ENCODE measurements at regions not wholly inside any gene's neighbourhood (a gene's known extent, or its start where the extent isn't known, plus 50 kb on each side); places are given as distances from the start of the nearest gene placed in this dataset.
"Not testable (repeated sequence)": the region's sequence is repeated elsewhere in the genome, so short reads cannot be mapped to it uniquely, and the experiment has no call there.

DNA sequence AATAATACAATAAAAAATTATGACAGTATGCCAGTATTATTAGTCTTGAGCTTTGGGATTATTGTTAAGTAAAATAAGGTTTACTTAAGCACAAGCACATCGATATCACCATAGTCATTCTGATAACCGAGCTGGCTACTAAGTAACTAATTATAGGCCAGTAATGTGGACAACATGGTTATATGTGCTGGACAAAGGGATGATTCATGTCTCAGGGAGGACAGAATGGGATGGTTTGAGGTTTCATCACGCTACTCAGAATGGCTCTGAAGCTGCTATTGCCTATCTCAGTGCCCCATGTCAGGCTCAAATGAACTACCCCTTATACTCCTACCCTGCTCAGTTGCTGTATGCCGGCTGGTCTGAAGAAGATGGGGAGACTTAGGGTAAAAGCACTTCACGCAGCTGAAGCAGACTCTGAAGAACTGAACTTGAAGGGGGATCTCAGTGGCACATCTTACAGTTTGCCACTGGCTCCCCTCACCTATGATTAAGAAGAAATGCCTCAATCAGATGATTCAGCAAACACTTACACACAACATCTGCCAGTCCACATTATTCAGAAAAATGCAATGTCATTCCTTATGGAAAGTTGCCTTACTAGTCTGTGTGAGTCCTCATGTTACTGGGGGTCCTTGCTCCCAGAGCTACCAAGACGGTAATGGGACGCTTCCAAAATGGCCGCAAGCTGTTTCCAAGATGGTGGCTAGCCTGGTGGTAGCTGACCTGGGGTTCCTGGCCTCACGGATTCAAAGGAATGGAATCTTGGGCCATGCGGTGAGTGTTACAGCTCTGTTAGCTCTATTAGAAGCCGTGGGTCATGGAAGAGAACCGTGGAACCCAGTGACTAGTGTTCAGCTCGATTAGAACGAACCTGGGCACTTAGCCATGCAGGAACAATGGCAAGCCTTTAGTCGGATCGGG lies 1098.6 kb downstream of the TAF11L14 start:
- Mint-ChIP-seq H3K27me3 (no peaks in the 10 kb centered on the region), H3K9me3 (peaks cover 5% of the 10 kb centered on the region), H3K27ac (no peak overlapping the region), H3K4me1 (peaks cover 5% of the 10 kb centered on the region), H3K4me3 (no peak overlapping the region), H3K36me3 (peaks cover 52% of the 10 kb centered on the region)
- no peak for DNase-seq

DNA sequence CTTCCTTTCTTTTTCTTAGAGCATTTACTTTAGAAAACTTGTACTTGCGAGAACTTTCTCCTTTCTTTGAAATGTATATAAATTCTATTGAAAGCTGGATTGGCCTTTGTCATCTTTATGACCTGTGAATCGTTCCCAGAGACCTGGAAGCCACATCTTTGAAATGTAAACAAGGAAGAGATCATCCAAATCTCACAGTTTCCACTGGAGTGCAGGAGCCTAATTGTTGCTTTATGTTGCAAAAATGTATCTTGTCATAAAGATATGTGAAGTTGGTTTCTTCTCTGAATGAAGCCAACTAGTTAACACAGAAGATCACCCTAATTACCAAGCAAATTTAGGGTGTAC lies 1101.8 kb downstream of the TAF11L14 start:
- no peak overlapping the region for H3K27ac Mint-ChIP-seq
- no peak for DNase-seq
- no peak overlapping the region for H3K4me3 Mint-ChIP-seq
- peaks cover 48% of the 10 kb centered on the region for H3K36me3 Mint-ChIP-seq
- H3K4me1 Mint-ChIP-seq: peaks cover 26% of the 10 kb centered on the region
- peaks cover 5% of the 10 kb centered on the region for H3K9me3 Mint-ChIP-seq
- H3K27me3 Mint-ChIP-seq: no peaks in the 10 kb centered on the region

DNA sequence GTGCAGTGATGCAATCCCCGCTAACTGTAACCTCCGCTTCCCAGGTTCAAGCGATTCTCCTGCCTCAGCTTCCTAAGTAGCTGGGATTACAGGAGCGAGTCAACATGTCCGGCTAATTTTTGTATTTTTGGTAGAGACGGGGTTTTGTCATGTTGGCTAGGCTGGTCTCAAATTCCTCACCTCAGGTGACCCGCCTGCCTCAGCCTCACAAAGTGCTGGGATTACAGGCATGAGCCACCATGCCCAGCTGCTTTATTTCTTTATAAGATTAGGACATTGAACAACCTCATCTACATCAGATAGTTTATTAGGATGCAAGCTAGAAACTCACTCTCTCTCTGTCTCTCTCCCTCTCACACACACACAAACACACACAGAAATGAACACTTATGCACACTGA lies 1102.5 kb downstream of the TAF11L14 start:
- H3K27me3 Mint-ChIP-seq, DNase-seq, H3K9me3 Mint-ChIP-seq, H3K27ac Mint-ChIP-seq, H3K4me3 Mint-ChIP-seq: not testable (repeated sequence)
- Mint-ChIP-seq H3K4me1 (peaks cover 30% of the 10 kb centered on the region), H3K36me3 (peaks cover 45% of the 10 kb centered on the region)

DNA sequence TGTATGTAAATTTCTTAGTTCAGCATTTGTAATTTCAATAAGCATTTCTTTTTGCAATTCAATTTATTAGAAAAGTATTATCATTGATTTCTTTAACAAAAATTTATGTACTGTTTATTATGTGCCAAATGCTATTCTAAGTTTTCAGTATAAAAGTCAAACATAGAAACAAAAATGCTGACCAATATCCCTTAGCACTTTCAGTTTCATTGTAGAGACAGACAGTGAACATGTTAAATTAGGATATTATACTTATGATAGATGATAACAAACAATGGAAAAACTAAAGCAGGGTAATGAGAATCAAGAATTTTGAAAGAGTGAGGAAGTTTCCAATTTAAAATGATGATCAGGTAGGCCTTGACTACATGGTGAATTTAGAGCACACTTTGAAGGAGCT lies 1106.0 kb downstream of the TAF11L14 start:
- Mint-ChIP-seq H3K4me3 (no peak overlapping the region), H3K27ac (no peak overlapping the region), H3K9me3 (no peaks in the 10 kb centered on the region), H3K36me3 (peaks cover 41% of the 10 kb centered on the region), H3K27me3 (no peaks in the 10 kb centered on the region), H3K4me1 (peaks cover 51% of the 10 kb centered on the region)
- DNase-seq: no peak

DNA sequence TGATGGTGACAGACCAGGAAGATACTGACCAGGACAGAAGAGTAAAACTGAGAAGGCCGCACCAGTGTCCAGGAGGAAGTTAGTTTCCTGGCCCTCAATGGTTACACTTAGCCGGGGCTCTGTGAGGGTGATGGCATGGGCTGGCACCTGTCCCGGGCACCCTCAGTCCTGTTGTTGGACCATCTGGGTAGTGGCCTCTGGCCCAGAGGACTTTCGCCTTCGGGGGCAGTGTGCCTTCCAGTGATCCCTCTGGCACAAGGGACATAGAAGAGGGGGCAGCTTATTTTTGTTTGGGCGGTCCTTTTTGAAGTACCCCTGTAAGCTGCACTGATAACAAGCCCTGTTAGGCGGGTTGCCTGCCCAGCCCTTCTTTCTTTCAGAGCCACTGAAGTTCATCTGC lies 1108.6 kb downstream of the TAF11L14 start:
- Mint-ChIP-seq H3K36me3 (peaks cover 42% of the 10 kb centered on the region), H3K9me3 (peaks cover 7% of the 10 kb centered on the region), H3K27ac (no peak overlapping the region), H3K4me3 (no peak overlapping the region), H3K4me1 (peaks cover 58% of the 10 kb centered on the region), H3K27me3 (no peaks in the 10 kb centered on the region)
- DNase-seq: no peak

DNA sequence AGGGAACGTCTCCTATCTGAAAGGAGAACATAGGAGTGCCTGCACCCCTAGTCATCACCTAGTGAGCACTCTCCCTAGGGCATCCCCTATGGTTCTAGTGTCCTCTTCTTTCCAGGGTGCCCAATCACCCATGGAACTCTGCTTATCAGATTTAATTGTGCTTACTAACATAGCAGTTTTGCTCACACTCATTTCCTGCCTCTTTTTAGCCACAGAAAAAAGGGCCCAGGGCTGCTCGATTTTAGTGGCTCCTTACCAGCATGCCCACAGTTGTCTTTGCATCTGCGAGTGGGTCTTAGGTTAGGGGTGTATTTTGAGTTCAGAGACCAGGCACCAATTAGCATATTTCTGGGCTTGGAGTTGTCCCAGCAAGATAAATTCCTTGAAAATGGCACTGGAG lies 1110.2 kb downstream of the TAF11L14 start:
- no peaks in the 10 kb centered on the region for H3K27me3 Mint-ChIP-seq

DNA sequence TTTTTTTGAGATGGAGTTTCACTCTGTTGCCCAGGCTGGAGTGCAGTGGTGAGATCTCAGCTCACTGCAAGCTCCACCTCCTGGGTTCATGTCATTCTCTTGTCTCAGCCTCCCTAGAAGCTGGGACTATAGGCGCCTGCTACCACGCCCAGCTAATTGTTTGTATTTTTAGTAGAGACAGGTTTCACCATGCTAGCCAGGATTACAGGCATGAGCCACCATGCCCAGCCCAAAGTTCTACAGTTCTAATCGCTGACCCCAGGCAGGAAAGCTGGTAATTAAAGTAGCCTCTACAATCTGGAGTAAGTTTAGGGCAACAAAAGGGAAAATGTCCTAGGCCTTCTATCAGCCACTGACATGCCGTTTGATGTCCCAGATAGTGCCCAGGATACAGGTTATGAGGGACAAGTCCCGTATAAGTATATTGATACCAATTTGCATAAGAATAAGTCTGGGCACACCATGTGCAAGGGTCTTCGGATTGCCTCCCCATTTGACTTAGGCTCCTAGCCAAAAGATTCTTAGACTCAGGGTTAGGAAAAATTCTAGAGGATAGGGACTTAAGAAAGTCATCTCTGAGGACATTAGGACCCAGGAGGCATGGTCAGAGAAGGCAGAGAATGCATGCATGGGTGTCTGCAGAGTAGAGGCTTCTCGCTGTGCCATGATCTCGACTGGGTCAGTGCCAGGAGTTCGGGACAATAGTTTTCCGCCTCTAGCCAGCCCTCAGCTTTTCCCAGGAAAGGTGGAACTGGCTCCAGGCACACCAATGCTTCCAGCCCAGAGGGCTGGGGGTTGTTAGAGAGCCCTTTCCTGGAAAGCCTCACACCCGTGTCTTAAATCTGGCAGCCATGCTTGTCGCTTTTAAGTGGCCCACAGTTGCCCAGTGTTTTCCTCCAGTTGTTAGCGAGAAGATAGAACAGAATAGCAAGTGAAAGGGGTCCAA lies 1111.1 kb downstream of the TAF11L14 start:
- H3K4me3 Mint-ChIP-seq: peak overlapping the region; percentile 90
- H3K36me3 Mint-ChIP-seq: peaks cover 32% of the 10 kb centered on the region
- H3K4me1 Mint-ChIP-seq: peaks cover 51% of the 10 kb centered on the region
- H3K9me3 Mint-ChIP-seq: peaks cover 11% of the 10 kb centered on the region
- peak; percentile 24 for DNase-seq
- no peaks in the 10 kb centered on the region for H3K27me3 Mint-ChIP-seq
- peak overlapping the region; percentile 95 for H3K27ac Mint-ChIP-seq

More for the DNA sequence above, 1110.2 kb downstream of the TAF11L14 start:
- peaks cover 51% of the 10 kb centered on the region for H3K4me1 Mint-ChIP-seq
- H3K4me3 Mint-ChIP-seq: peak overlapping the region; percentile 90
- no peak for DNase-seq
- H3K9me3 Mint-ChIP-seq: peaks cover 8% of the 10 kb centered on the region
- peaks cover 33% of the 10 kb centered on the region for H3K36me3 Mint-ChIP-seq
- peak overlapping the region; percentile 95 for H3K27ac Mint-ChIP-seq

DNA sequence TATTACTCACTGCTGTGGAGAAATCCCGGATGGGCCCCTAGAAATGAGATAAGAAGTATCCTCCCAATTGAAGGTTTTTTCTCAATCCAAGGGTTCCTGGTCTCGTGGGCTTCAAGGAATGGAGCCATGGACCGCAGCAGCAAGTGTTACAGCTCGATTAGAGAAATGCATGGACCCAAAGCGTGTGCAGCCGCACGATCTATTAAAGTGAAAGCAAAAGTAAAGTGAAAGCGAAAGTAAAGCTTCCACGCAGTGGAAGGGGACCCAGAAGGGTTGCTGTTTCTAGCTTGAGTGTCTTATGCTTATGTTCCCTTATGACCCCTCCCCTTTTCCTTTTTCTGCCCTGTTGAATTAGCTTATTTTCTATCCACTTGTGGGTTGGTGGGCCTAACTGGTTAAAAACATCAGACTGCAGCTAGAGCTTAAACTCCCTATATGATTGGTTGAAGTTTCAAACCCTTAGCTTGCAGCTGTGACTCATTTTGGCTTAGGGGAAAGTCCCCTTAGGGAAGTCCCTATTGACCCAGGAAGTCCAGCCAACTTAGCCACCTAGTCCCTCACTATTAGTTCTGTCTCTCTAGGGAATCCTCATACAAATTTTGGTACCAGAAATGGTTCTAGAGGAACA lies 1111.8 kb downstream of the TAF11L14 start:
- Mint-ChIP-seq H3K9me3 (peaks cover 11% of the 10 kb centered on the region), H3K4me1 (peaks cover 43% of the 10 kb centered on the region), H3K27ac (peak overlapping the region; percentile 95)

DNA sequence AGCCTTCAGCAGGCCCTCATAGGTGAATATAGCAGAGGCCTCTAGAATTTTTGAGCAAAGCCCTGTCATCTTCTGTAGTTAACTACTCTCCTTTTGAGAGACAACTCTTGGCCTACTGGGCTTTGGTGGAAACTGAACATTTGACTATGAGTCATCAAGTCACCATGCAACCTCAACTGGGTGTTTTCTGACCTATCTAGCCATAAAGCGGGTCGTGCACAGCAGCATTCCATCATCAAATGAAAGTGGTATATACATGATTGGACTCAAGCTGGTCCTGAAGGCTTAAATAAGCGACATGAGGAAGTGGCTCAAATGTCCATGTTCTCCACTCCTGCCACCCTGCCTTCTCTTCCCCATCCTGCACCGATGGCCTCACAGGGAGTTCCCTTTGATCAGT lies 1115.5 kb downstream of the TAF11L14 start:
- peaks cover 11% of the 10 kb centered on the region for H3K9me3 Mint-ChIP-seq
- H3K27ac Mint-ChIP-seq: no peak overlapping the region
- no peaks in the 10 kb centered on the region for H3K27me3 Mint-ChIP-seq
- DNase-seq: no peak
- H3K4me3 Mint-ChIP-seq: no peak overlapping the region
- H3K4me1 Mint-ChIP-seq: peaks cover 33% of the 10 kb centered on the region
- peaks cover 13% of the 10 kb centered on the region for H3K36me3 Mint-ChIP-seq

More for the DNA sequence above, 1111.8 kb downstream of the TAF11L14 start:
- Mint-ChIP-seq H3K27me3 (no peaks in the 10 kb centered on the region), H3K4me3 (peak overlapping the region; percentile 90), H3K36me3 (peaks cover 30% of the 10 kb centered on the region)
- peak; percentile 31 for DNase-seq

DNA sequence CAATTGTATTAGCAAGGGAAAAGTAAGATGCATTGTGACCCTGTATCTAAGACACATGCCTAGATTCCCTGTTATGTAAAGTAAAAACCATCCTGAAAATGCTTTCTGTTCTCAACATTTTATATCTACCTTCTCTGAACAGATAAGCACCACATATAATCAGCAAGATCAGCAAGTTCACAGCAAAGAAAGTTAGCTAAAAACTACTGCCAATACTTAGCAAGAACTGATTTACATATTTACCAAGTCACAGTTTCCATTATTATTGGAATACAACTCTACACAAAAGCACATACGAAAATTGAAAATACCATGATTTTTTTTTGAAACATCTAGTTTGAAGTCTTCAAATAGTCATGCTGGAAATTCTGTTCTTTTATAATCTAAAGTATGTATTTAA lies 1118.1 kb downstream of the TAF11L14 start:
- Mint-ChIP-seq H3K4me3 (no peak overlapping the region), H3K27ac (peak overlapping the region; percentile 75), H3K9me3 (peaks cover 9% of the 10 kb centered on the region)

DNA sequence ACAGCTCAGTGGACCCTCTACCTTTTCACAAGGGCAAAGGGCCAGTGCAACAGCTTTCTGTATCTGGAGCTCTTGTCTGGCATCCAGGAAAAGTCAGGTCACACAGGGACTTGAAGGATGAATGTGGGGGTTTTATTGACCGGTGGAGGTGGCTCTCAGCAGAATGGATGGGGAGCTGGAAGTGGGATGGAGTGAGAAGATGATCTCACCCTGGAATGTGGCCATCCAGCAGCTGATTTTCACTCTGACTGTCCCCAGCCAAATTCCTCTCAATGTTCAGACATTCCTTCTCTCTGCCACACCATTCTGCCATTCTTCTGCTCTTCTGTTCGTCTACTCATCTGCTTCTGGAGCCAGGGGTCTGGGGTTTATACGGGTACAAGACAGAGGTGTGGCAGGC lies 1119.9 kb downstream of the TAF11L14 start:
- Mint-ChIP-seq H3K36me3 (no peaks in the 10 kb centered on the region), H3K9me3 (peaks cover 2% of the 10 kb centered on the region), H3K4me1 (peaks cover 18% of the 10 kb centered on the region), H3K4me3 (no peak overlapping the region), H3K27ac (no peak overlapping the region), H3K27me3 (no peaks in the 10 kb centered on the region)
- no peak for DNase-seq

More for the DNA sequence above, 1118.1 kb downstream of the TAF11L14 start:
- DNase-seq: no peak
- Mint-ChIP-seq H3K36me3 (peaks cover 5% of the 10 kb centered on the region), H3K4me1 (peaks cover 21% of the 10 kb centered on the region), H3K27me3 (no peaks in the 10 kb centered on the region)

DNA sequence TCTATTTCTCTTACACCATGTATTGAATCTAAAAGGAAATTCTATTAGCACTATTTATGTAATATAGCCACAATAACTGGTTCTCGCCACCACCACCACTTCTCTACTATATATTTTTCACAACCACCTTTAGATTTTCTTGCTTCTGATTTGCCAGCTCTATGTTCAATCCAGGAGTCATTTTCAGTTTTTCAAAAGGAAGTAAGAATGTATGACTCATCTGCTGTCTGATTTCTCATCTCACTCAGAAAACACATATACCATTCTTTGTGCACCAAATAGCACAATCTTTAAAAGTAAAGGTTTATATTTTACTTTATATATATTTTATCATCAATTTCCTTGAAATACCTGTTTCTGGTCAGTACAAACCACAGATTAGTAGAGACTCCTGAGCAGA lies 1127.5 kb downstream of the TAF11L14 start:
- Mint-ChIP-seq H3K9me3 (no peaks in the 10 kb centered on the region), H3K4me3 (no peak overlapping the region), H3K27ac (no peak overlapping the region), H3K36me3 (no peaks in the 10 kb centered on the region), H3K4me1 (peaks cover 3% of the 10 kb centered on the region), H3K27me3 (peaks cover 5% of the 10 kb centered on the region)
- DNase-seq: no peak

DNA sequence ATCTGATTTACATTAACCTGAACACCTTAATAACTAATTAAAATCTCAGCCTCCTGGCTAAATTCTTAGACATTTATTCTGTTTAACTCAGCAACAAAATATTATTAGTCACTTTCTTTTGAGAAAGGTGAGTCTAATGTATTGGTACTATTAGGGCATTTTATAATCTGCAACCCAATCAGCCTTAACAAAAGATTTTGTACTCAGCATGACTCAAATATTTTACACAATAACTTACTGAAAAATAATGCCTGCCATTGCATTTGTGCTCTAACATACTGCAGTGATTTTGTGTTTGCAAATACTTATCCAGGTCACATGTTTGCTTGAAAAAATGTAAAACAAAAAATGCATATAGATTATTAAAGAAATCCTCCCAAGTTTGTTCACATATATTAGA lies 1129.9 kb downstream of the TAF11L14 start:
- no peak overlapping the region for H3K27ac Mint-ChIP-seq
- no peak overlapping the region for H3K4me3 Mint-ChIP-seq
- no peaks in the 10 kb centered on the region for H3K9me3 Mint-ChIP-seq
- no peaks in the 10 kb centered on the region for H3K36me3 Mint-ChIP-seq
- H3K4me1 Mint-ChIP-seq: peaks cover 3% of the 10 kb centered on the region
- DNase-seq: no peak
- peaks cover 9% of the 10 kb centered on the region for H3K27me3 Mint-ChIP-seq

DNA sequence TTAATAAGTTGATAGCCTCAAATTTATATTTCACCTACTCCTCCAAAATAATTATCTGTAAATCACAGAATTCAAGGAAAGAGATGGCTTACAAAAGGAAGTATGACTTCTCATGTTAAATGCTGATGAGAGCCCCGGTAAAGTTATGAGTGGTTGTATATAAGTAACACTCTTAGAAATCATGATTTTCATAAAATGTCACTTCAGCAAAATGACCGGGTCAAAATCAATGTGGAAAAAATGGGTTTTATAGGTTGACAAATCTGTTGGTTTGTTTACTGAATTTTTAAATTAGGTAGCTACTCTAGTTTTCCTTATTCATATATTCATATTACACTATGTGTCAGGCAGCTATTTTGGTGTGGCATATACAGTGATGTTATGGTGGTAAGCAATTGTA lies 1131.0 kb downstream of the TAF11L14 start:
- Mint-ChIP-seq H3K27ac (no peak overlapping the region), H3K36me3 (no peaks in the 10 kb centered on the region), H3K9me3 (no peaks in the 10 kb centered on the region), H3K4me3 (no peak overlapping the region), H3K27me3 (peaks cover 9% of the 10 kb centered on the region), H3K4me1 (peaks cover 3% of the 10 kb centered on the region)
- DNase-seq: no peak

DNA sequence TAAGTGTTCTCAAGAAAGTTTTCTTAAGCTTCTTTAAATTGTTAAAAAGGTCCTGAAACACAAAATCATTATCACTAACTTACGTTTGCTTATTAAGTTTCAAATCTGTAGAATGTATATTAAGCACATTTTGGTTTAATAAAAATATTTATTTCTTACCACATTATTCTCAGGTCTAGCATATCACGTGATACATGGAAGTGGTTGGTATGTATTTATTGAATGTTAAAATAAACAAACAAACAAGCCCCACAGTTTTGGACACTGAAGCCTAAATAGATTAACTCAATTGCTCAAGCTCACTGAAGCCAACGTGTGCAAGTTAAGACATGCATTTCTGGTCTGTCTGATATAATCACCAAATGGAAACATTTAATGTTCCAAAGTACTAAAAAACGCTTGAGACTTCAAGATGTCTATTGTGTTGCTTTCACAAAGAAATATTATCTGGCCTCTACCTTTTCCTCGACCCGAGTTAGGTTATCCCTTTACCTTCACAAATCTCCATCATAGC lies 1136.9 kb downstream of the TAF11L14 start:
- Mint-ChIP-seq H3K9me3 (no peaks in the 10 kb centered on the region), H3K27me3 (peaks cover 11% of the 10 kb centered on the region), H3K4me3 (no peak overlapping the region), H3K4me1 (peaks cover 6% of the 10 kb centered on the region), H3K27ac (no peak overlapping the region), H3K36me3 (no peaks in the 10 kb centered on the region)
- DNase-seq: no peak

Data from activated naive CD8-positive, alpha-beta T cell treated with anti-CD3 and anti-CD28 coated beads for 36 hours (primary cell).